K562 (cell line): ENCODE measurements at regions not wholly inside any gene's neighbourhood (a gene's known extent, or its start where the extent isn't known, plus 50 kb on each side); places are given as distances from the start of the nearest gene placed in this dataset.

Source experiments
- ATAC-seq: fragments of 200-7000 bp; cut with Tn5 transposase; 3 replicates; pipeline ENCODE4 v1.9.1; 2020; ENCODE audit warnings: moderate library complexity
- BruUV-seq: library from RNA; stranded (reverse); fragments of 400-500 nt; replicated peaks from 2 replicates; lab custom pipeline; 2021; lab: Mats Ljungman, UMichigan
- CTCF ChIA-PET: fragments of 300-600 bp; formaldehyde crosslinking; extraction: SDS; loops from one replicate; lab custom pipeline; 2021; ENCODE audit warnings: low intra/inter-chr PET ratio; lab: Yijun Ruan, JAX
- POLR2A ChIA-PET: fragments of 300-600, 350-650 bp; sonication (Branson Sonifier 250); formaldehyde crosslinking; extraction: SDS; loops from one replicate; lab custom pipeline; 2021; ENCODE audit warnings: antibody characterized with exemption, inconsistent platforms; lab: Yijun Ruan, JAX
- DNase-seq, 4 experiments: peaks; one replicate each; pipeline versions ENCODE4 v3.0.0 to v3.0.0-alpha.2; 2011 to 2018; ENCODE audit warnings: low spot score in 3 of 4, mixed read lengths in 3 of 4; ENCODE audit errors: extremely low read depth in 1 of 4
- FAIRE-seq: peaks from 2 replicates; lab custom pipeline; 2011; peaks lifted over from hg19 to GRCh38; lab: Jason Lieb, UNC
- H2AFZ ChIP-seq: 2 replicates; pipeline ENCODE4 v1.6.0; 2011; ENCODE audit warnings: low read depth, low read length, control low read depth, inconsistent platforms
- H3K27ac ChIP-seq: fragments of 200-600 bp; 3 replicates; pipeline ENCODE4 v1.8.0; 2011; ENCODE audit warnings: low read depth, mild to moderate bottlenecking, control low read depth, inconsistent platforms, low read length, moderate library complexity, mixed read lengths; ENCODE audit errors: extremely low read depth
- H3K27me3 ChIP-seq, 2 experiments: fragments of 300-600 bp in 1 of 2; 2 replicates in 1 of 2; 3 replicates in 1 of 2; pipeline versions ENCODE4 v1.6.0 to v1.8.0; 2011; ENCODE audit warnings: inconsistent platforms in 2 of 2, low read length in 2 of 2, mild to moderate bottlenecking in 1 of 2, mixed read lengths in 1 of 2, moderate library complexity in 1 of 2; ENCODE audit not compliant: control insufficient read depth in 2 of 2, insufficient read depth in 2 of 2
- H3K36me3 ChIP-seq: fragments of 300-600 bp; 3 replicates; pipeline ENCODE4 v1.8.0; 2011; ENCODE audit warnings: mild to moderate bottlenecking, low read length, inconsistent platforms; ENCODE audit not compliant: control insufficient read depth, insufficient read depth
- H3K4me1 ChIP-seq, 2 experiments: fragments of 200-600 bp in 1 of 2; replicated peaks in 1 of 2; 2 replicates in 1 of 2; 3 replicates in 1 of 2; pipeline versions ENCODE4 v1.5.1 to v1.8.0; 2011; ENCODE audit warnings: inconsistent platforms in 2 of 2, low read length in 2 of 2, mild to moderate bottlenecking in 1 of 2, mixed read lengths in 1 of 2, moderate library complexity in 1 of 2; ENCODE audit not compliant: control insufficient read depth in 2 of 2, insufficient read depth in 2 of 2
- H3K4me2 ChIP-seq: 2 replicates; pipeline ENCODE4 v1.6.1; 2011; ENCODE audit warnings: low read length, control low read depth, inconsistent platforms, mixed read lengths; ENCODE audit not compliant: insufficient read depth
- H3K4me3 ChIP-seq: fragments of 200-600 bp; sonication (generic), shearing (Covaris generic); 2 replicates; pipeline ENCODE4 v1.5.1; 2016; ENCODE audit warnings: control low read depth, inconsistent platforms
- H3K79me2 ChIP-seq: fragments of 200-600 bp; 3 replicates; pipeline ENCODE4 v1.8.0; 2011; ENCODE audit warnings: low read length, inconsistent platforms; ENCODE audit not compliant: control insufficient read depth, insufficient read depth
- H3K9ac ChIP-seq, 2 experiments: 2 replicates each; pipeline versions ENCODE4 v1.6.0 to v1.6.1; 2011; ENCODE audit warnings: low read depth in 2 of 2, low read length in 2 of 2, control low read depth in 1 of 2, inconsistent platforms in 1 of 2, mild to moderate bottlenecking in 1 of 2, mixed read lengths in 1 of 2; ENCODE audit not compliant: insufficient read depth in 1 of 2
- H3K9me1 ChIP-seq: one replicate; pipeline ENCODE4 v1.6.0; 2011; ENCODE audit warnings: inconsistent platforms, mild to moderate bottlenecking, low read length, moderate library complexity; ENCODE audit not compliant: control insufficient read depth, insufficient read depth
- H3K9me3 ChIP-seq: replicated peaks from 2 replicates; pipeline ENCODE4 v1.5.1; 2011; ENCODE audit warnings: low read depth, low read length, inconsistent platforms; ENCODE audit not compliant: control insufficient read depth, insufficient read depth
- H4K20me1 ChIP-seq: replicated peaks from 2 replicates; pipeline ENCODE4 v1.6.1; 2011; ENCODE audit warnings: low read length, inconsistent platforms, mixed read lengths; ENCODE audit not compliant: control insufficient read depth, insufficient read depth
- BRF1 ChIP-seq: IDR thresholded peaks from 3 replicates; pipeline ENCODE4 v1.6.1; 2011; ENCODE audit warnings: borderline replicate concordance, mild to moderate bottlenecking; ENCODE audit not compliant: insufficient read length; ENCODE audit errors: extremely low read depth
- CC2D1A ChIP-seq: fragments of 450-650 bp; IDR thresholded peaks from 2 replicates; pipeline ENCODE4 v1.6.1; 2017; ENCODE audit warnings: mild to moderate bottlenecking
- KLF6 ChIP-seq: fragments of 250-450 bp; sonication (Bioruptor Pico); IDR thresholded peaks from 2 replicates; pipeline ENCODE4 v1.4.0; 2020; ENCODE audit warnings: mild to moderate bottlenecking, moderate library complexity, borderline replicate concordance
- LEF1 ChIP-seq: fragments of 450-650 bp; IDR thresholded peaks from 2 replicates; pipeline ENCODE4 v1.6.1; 2016; ENCODE audit warnings: mild to moderate bottlenecking
- MITF ChIP-seq: IDR thresholded peaks from 2 replicates; pipeline ENCODE4 v1.6.1; 2014; ENCODE audit warnings: antibody characterized with exemption
- NKRF ChIP-seq: fragments of 450-650 bp; IDR thresholded peaks from 2 replicates; pipeline ENCODE4 v1.6.1; 2016; ENCODE audit warnings: borderline replicate concordance
- ZNF75A ChIP-seq: fragments of 450-650 bp; formaldehyde crosslinking; IDR thresholded peaks from 2 replicates; pipeline ENCODE4 v1.4.0; 2020; ENCODE audit warnings: mild to moderate bottlenecking
- WGBS: fragments of 100-300 bp; shearing (Covaris generic); methylation state at CpG from one replicate; pipeline ENCODE4 v1.1.6; 2016; ENCODE audit warnings: low coverage, mixed read lengths; ENCODE audit not compliant: insufficient coverage; ENCODE audit errors: missing lambda C conversion rate; 5-methylcytosine and 5-hydroxymethylcytosine counted together
- in situ Hi-C: fragments of 300-500 bp; cut with MboI; formaldehyde crosslinking; loops from 4 replicates; pipeline ENCODE4 v1.15.0; 2018; ENCODE audit warnings: inconsistent platforms, mixed read lengths
- intact Hi-C: fragments of 100-400 bp; cut with micrococcal nuclease; formaldehyde crosslinking; loops from 2 replicates; pipeline ENCODE4 v1.14.2; 2022
- TF ChIP-seq, protein P1 (sequence below): fragments of 200-800 bp; sonication (Bioruptor generic); IDR thresholded peaks from 2 replicates; pipeline ENCODE4 v1.6.1; 2016; ENCODE audit warnings: missing genetic modification characterization, missing compliant biosample characterization

DNA sequence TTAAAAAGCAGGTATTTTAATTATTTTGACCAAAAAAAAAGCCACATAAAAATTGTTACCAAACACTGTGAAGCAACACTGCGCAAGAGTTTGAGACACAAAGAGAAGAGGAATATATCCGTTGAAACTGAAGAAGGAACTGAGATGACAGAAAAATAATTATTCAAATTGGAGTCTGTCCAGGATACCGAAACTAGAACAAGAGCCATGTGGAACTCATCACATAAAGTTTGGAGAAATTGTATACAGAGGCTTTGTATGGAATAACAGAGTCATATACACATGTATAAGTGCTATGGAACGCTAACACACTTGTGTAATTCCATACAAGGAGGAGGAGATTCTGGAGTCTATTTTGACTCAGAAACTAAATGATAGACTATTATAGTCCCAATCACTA lies 675.1 kb upstream of the ADGRL2 start:
- WGBS = 3% methylated on average over 4 of the region's 4 CpGs

More for the DNA sequence above, 675.1 kb upstream of the ADGRL2 start:
- intact Hi-C loops (no loop called here), in situ Hi-C loops (no loop called here)
- H4K20me1 ChIP-seq = no peaks in the 10 kb centered on the region
- no peaks in the 10 kb centered on the region for H3K9me1 ChIP-seq
- ATAC-seq (no peak), DNase-seq (no peak), FAIRE-seq (no peak)
- no TSS peak for BruUV-seq
- H3K4me2 ChIP-seq = no peak overlapping the region
- H3K27ac ChIP-seq = no peak overlapping the region
- ChIA-PET CTCF (no interaction called here), POLR2A (no interaction called here)
- H3K9ac ChIP-seq = no peak overlapping the region
- H3K4me1 ChIP-seq = no peaks in the 10 kb centered on the region
- H3K4me3 ChIP-seq = no peak overlapping the region
- no peaks in the 10 kb centered on the region for H3K79me2 ChIP-seq
- H3K36me3 ChIP-seq = no peaks in the 10 kb centered on the region
- H2AFZ ChIP-seq = no peak overlapping the region
- no peaks in the 10 kb centered on the region for H3K27me3 ChIP-seq
- TF ChIP-seq BRF1 (no peak), NKRF (no peak), CC2D1A (no peak), MITF (no peak), ZNF75A (no peak), LEF1 (no peak), KLF6 (CRISPR knock-in tag) (no peak)
- TF ChIP-seq, protein P1, sequence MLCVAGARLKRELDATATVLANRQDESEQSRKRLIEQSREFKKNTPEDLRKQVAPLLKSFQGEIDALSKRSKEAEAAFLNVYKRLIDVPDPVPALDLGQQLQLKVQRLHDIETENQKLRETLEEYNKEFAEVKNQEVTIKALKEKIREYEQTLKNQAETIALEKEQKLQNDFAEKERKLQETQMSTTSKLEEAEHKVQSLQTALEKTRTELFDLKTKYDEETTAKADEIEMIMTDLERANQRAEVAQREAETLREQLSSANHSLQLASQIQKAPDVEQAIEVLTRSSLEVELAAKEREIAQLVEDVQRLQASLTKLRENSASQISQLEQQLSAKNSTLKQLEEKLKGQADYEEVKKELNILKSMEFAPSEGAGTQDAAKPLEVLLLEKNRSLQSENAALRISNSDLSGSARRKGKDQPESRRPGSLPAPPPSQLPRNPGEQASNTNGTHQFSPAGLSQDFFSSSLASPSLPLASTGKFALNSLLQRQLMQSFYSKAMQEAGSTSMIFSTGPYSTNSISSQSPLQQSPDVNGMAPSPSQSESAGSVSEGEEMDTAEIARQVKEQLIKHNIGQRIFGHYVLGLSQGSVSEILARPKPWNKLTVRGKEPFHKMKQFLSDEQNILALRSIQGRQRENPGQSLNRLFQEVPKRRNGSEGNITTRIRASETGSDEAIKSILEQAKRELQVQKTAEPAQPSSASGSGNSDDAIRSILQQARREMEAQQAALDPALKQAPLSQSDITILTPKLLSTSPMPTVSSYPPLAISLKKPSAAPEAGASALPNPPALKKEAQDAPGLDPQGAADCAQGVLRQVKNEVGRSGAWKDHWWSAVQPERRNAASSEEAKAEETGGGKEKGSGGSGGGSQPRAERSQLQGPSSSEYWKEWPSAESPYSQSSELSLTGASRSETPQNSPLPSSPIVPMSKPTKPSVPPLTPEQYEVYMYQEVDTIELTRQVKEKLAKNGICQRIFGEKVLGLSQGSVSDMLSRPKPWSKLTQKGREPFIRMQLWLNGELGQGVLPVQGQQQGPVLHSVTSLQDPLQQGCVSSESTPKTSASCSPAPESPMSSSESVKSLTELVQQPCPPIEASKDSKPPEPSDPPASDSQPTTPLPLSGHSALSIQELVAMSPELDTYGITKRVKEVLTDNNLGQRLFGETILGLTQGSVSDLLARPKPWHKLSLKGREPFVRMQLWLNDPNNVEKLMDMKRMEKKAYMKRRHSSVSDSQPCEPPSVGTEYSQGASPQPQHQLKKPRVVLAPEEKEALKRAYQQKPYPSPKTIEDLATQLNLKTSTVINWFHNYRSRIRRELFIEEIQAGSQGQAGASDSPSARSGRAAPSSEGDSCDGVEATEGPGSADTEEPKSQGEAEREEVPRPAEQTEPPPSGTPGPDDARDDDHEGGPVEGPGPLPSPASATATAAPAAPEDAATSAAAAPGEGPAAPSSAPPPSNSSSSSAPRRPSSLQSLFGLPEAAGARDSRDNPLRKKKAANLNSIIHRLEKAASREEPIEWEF (CRISPR knock-in tag) = no peak
- TF ChIP-seq, all 486 proteins: peak for 0
- H3K9me3 ChIP-seq = no peaks in the 10 kb centered on the region
